ENCODE measurements at regions not wholly inside any gene's neighbourhood (a gene's known extent, or its start where the extent isn't known, plus 50 kb on each side); places are given as distances from the start of the nearest gene placed in this dataset.

DNA sequence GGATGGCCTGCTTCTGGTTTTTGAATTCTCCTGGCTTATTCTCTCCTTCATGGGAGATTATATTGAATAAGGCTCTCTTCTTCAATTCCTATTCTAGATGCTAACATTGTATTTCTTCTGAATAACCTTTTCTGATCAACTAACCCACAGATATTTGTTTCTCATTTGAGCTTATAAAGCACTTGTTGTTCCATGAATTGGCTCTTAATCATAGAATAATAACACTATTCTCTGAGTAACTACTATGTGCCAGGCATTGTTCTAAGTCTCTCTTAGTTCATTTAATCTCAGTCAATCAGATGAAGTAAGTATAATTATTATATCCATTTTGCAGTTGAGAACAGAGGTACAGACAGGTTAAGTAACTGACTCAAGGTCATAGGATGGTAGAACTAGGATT lies 136.3 kb upstream of the MLIP start:
- intact Hi-C loops (cut with DNase I), result no loop called here
- Histone ChIP-seq H3K27ac (no peak overlapping the region), H3K36me3 (no peaks in the 10 kb centered on the region), H3K9me3 (no peaks in the 10 kb centered on the region), H3K4me1 (replicated peaks) (no peaks in the 10 kb centered on the region), H3K27me3 (replicated peaks; ENCODE audit: insufficient read depth) (no peaks in the 10 kb centered on the region), H3K4me3 (no peak overlapping the region)
- no peak for DNase-seq (ENCODE audit: low spot score)
- TF ChIP-seq POLR2A (IDR thresholded peaks at IDR 0.05), result no peak
- TF ChIP-seq, protein P1, sequence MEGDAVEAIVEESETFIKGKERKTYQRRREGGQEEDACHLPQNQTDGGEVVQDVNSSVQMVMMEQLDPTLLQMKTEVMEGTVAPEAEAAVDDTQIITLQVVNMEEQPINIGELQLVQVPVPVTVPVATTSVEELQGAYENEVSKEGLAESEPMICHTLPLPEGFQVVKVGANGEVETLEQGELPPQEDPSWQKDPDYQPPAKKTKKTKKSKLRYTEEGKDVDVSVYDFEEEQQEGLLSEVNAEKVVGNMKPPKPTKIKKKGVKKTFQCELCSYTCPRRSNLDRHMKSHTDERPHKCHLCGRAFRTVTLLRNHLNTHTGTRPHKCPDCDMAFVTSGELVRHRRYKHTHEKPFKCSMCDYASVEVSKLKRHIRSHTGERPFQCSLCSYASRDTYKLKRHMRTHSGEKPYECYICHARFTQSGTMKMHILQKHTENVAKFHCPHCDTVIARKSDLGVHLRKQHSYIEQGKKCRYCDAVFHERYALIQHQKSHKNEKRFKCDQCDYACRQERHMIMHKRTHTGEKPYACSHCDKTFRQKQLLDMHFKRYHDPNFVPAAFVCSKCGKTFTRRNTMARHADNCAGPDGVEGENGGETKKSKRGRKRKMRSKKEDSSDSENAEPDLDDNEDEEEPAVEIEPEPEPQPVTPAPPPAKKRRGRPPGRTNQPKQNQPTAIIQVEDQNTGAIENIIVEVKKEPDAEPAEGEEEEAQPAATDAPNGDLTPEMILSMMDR (IDR thresholded peaks at IDR 0.05), result no peak
- TF ChIP-seq POLR2AphosphoS5 (IDR thresholded peaks at IDR 0.05), result no peak

DNA sequence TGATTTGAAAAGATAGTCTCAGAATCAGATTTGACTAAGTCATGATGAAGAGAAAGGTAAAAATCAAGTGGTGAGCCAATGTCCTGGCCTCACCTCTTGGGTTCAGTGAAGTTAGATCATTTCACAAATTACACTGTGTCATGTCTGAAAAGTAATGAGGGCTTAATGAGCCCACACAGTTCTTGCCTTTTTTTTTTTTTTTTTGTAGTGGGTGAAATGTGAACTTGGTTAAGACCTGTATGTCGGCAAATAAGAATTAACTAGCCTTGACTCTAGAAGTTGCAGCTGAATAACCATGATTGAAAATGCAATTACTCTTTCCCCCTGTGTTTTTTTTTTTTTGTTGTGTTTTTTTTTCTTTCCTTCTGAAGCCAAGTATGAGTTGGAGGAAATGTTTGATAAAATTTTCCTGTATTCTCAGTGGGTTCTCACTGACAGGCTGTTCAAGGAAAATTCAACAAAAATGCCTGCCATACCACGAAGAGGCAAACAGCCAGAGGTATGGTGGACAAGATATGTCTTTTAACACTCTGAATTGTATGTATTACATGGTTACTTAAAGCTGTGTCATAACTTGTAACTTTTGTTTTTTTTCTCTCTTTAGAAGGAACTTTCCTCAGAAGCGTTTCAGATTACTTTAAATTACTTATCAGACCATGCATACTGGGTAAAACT lies 135.2 kb upstream of the MLIP start:
- no peak overlapping the region for H3K27ac ChIP-seq
- no peaks in the 10 kb centered on the region for H3K36me3 ChIP-seq
- H3K4me3 ChIP-seq, result no peak overlapping the region
- DNase-seq (ENCODE audit: low spot score), result no peak
- no peaks in the 10 kb centered on the region for H3K27me3 ChIP-seq (replicated peaks; ENCODE audit: insufficient read depth)
- intact Hi-C loops (cut with DNase I), result no loop called here
- TF ChIP-seq, protein P1 (IDR thresholded peaks at IDR 0.05), result no peak
- TF ChIP-seq POLR2AphosphoS5 (IDR thresholded peaks at IDR 0.05) (no peak), POLR2A (IDR thresholded peaks at IDR 0.05) (no peak)
- H3K4me1 ChIP-seq (replicated peaks), result no peaks in the 10 kb centered on the region
- no peaks in the 10 kb centered on the region for H3K9me3 ChIP-seq
- WGBS, result 53% methylated on average over 3 of the region's 3 CpGs

DNA sequence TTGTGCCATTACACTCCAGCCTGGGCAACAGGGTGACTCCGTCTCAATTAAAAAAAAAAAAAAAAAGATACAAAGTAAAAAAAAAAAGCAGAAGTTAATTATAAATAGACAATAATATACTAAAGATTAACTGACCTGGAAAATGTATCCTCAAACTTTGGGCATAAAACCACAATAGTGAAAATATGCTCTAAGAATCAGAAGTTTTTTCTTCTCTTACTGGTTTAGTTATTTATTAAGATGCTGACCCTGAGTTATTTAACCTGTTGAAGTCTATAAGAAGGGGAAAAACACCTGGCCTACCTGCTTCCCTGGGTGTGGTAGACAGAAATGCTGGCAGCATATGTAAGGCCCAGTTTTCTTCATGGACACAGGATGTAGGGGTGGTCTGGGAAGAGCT lies 133.7 kb upstream of the MLIP start:
- Histone ChIP-seq H3K4me1 (replicated peaks) (no peaks in the 10 kb centered on the region), H3K9me3 (no peaks in the 10 kb centered on the region), H3K27me3 (replicated peaks; ENCODE audit: insufficient read depth) (no peaks in the 10 kb centered on the region), H3K36me3 (no peaks in the 10 kb centered on the region), H3K27ac (no peak overlapping the region), H3K4me3 (no peak overlapping the region)
- intact Hi-C loops (cut with DNase I), result no loop called here
- TF ChIP-seq, protein P1 (IDR thresholded peaks at IDR 0.05), result no peak
- TF ChIP-seq POLR2A (IDR thresholded peaks at IDR 0.05) (no peak), POLR2AphosphoS5 (IDR thresholded peaks at IDR 0.05) (no peak)
- DNase-seq (ENCODE audit: low spot score), result no peak
- whole genome bisulfite sequencing, result 87% methylated on average over 1 of the region's 1 CpG

GRCh38 chr6:53979468-53980067 lies 131.7 kb upstream of the MLIP start:
- no peak for DNase-seq (ENCODE audit: low spot score)
- Histone ChIP-seq H3K9me3 (no peaks in the 10 kb centered on the region), H3K4me3 (no peak overlapping the region), H3K36me3 (no peaks in the 10 kb centered on the region), H3K4me1 (replicated peaks) (no peaks in the 10 kb centered on the region), H3K27ac (no peak overlapping the region), H3K27me3 (replicated peaks; ENCODE audit: insufficient read depth) (no peaks in the 10 kb centered on the region)
- intact Hi-C loops (cut with DNase I), result loop anchor here (5.0 kb wide), 1 partner anchor 1263 kb away; no protein-coding TSS in a partner anchor
- TF ChIP-seq POLR2A (IDR thresholded peaks at IDR 0.05), result no peak
- TF ChIP-seq, protein P1 (IDR thresholded peaks at IDR 0.05), result peak; percentile 66 to 73 (median 71)

All from prostate gland (tissue), 2 donors.